IMR-90 (cell line): ENCODE measurements at regions not wholly inside any gene's neighbourhood (a gene's known extent, or its start where the extent isn't known, plus 50 kb on each side); places are given as distances from the start of the nearest gene placed in this dataset.

Experiments used
- ATAC-seq: fragments of 200-7000 bp; cut with Tn5 transposase; 2 replicates; pipeline ENCODE4 v1.9.1; 2020; ENCODE audit warnings: low read depth, mild to moderate bottlenecking, moderate library complexity
- BruUV-seq: library from RNA; stranded (reverse); fragments of 400-500 nt; replicated peaks from 2 replicates; lab custom pipeline; 2021; lab: Mats Ljungman, UMichigan
- CTCF ChIA-PET: fragments of 300-600 bp; formaldehyde crosslinking; extraction: SDS; loops from one replicate; lab custom pipeline; 2021; ENCODE audit warnings: antibody characterized with exemption; lab: Yijun Ruan, JAX
- POLR2A ChIA-PET: fragments of 300-600 bp; sonication (Branson Sonifier 250); formaldehyde crosslinking; loops from one replicate; lab custom pipeline; 2022; ENCODE audit warnings: antibody characterized with exemption; ENCODE audit not compliant: unreplicated experiment; lab: Charles Lee
- DNase-seq: peaks from one replicate; pipeline ENCODE4 v3.0.0; 2013
- H2AFZ ChIP-seq: replicated peaks from 2 replicates; pipeline ENCODE3; 2013; ENCODE audit warnings: low read length, mild to moderate bottlenecking; ENCODE audit not compliant: poor library complexity
- H2AK5ac ChIP-seq: 2 replicates; pipeline ENCODE4 v1.6.1; 2013; ENCODE audit warnings: low read depth, low read length, inconsistent platforms
- H2AK9ac ChIP-seq: replicated peaks from 2 replicates; pipeline ENCODE3; 2013; ENCODE audit warnings: mild to moderate bottlenecking, low read depth, low read length, moderate library complexity; ENCODE audit not compliant: poor library complexity
- H2BK120ac ChIP-seq: 2 replicates; pipeline ENCODE4 v1.6.1; 2013; ENCODE audit warnings: low read depth, low read length, inconsistent platforms
- H2BK15ac ChIP-seq: 3 replicates; pipeline ENCODE4 v1.6.1; 2013; ENCODE audit warnings: low read depth, low read length, inconsistent platforms
- H2BK20ac ChIP-seq: 2 replicates; pipeline ENCODE4 v1.6.1; 2013; ENCODE audit warnings: low read depth, mild to moderate bottlenecking, inconsistent platforms, low read length, moderate library complexity
- H2BK5ac ChIP-seq: 2 replicates; pipeline ENCODE4 v1.6.1; 2013; ENCODE audit warnings: mild to moderate bottlenecking, low read depth, low read length, inconsistent platforms; ENCODE audit not compliant: poor library complexity, severe bottlenecking
- H3K14ac ChIP-seq: replicated peaks from 2 replicates; pipeline ENCODE4 v1.6.1; 2013; ENCODE audit warnings: low read depth, low read length, inconsistent platforms
- H3K18ac ChIP-seq: 2 replicates; pipeline ENCODE4 v1.6.1; 2013; ENCODE audit warnings: low read depth, low read length, control low read depth
- H3K23ac ChIP-seq: 2 replicates; pipeline ENCODE4 v1.6.1; 2013; ENCODE audit warnings: low read depth, low read length, inconsistent platforms
- H3K27ac ChIP-seq: 2 replicates; pipeline ENCODE4 v1.5.1; 2013; ENCODE audit warnings: mild to moderate bottlenecking, control low read depth, low read length; ENCODE audit not compliant: insufficient read depth
- H3K27me3 ChIP-seq: 2 replicates; pipeline ENCODE4 v1.6.1; 2013; ENCODE audit warnings: low read length; ENCODE audit not compliant: control insufficient read depth, insufficient read depth
- H3K36me3 ChIP-seq: 2 replicates; pipeline ENCODE4 v1.6.1; 2013; ENCODE audit warnings: low read length, mixed read lengths; ENCODE audit not compliant: control insufficient read depth, insufficient read depth
- H3K4ac ChIP-seq: 2 replicates; pipeline ENCODE4 v1.6.1; 2013; ENCODE audit warnings: low read depth, low read length, inconsistent platforms
- H3K4me1 ChIP-seq: 2 replicates; pipeline ENCODE4 v1.6.1; 2013; ENCODE audit warnings: low read length, mixed read lengths; ENCODE audit not compliant: control insufficient read depth, insufficient read depth
- H3K4me2 ChIP-seq: 2 replicates; pipeline ENCODE4 v1.6.1; 2013; ENCODE audit warnings: low read depth, mild to moderate bottlenecking, control low read depth, low read length, moderate library complexity
- H3K4me3 ChIP-seq: 2 replicates; pipeline ENCODE4 v1.5.1; 2013; ENCODE audit warnings: low read depth, mild to moderate bottlenecking, control low read depth, low read length, moderate library complexity; ENCODE audit not compliant: insufficient read depth
- H3K56ac ChIP-seq: 2 replicates; pipeline ENCODE4 v1.6.1; 2013; ENCODE audit warnings: low read length, inconsistent platforms; ENCODE audit not compliant: insufficient read depth; ENCODE audit errors: extremely low read depth
- H3K79me1 ChIP-seq, 2 experiments: 2 replicates each; pipeline ENCODE4 v1.6.1; 2013; ENCODE audit warnings: low read length in 2 of 2, inconsistent platforms in 1 of 2, low read depth in 1 of 2
- H3K9ac ChIP-seq: 2 replicates; pipeline ENCODE4 v1.6.1; 2013; ENCODE audit warnings: low read depth, low read length, control low read depth
- H3K9me1 ChIP-seq: 2 replicates; pipeline ENCODE4 v1.6.1; 2013; ENCODE audit warnings: low read length, inconsistent platforms; ENCODE audit not compliant: insufficient read depth
- H3K9me3 ChIP-seq: 2 replicates; pipeline ENCODE4 v1.6.1; 2013; ENCODE audit warnings: low read length; ENCODE audit not compliant: control insufficient read depth, insufficient read depth
- H4K20me1 ChIP-seq: 2 replicates; pipeline ENCODE4 v1.6.1; 2013; ENCODE audit warnings: low read length, inconsistent platforms; ENCODE audit not compliant: insufficient read depth
- H4K5ac ChIP-seq: 2 replicates; pipeline ENCODE4 v1.6.1; 2013; ENCODE audit warnings: mild to moderate bottlenecking, low read depth, low read length, control low read depth
- H4K8ac ChIP-seq, 2 experiments: 2 replicates each; pipeline ENCODE4 v1.6.1; 2013; ENCODE audit warnings: low read depth in 2 of 2, low read length in 2 of 2, control low read depth in 1 of 2, inconsistent platforms in 1 of 2
- H4K91ac ChIP-seq: 2 replicates; pipeline ENCODE4 v1.6.1; 2013; ENCODE audit warnings: low read depth, low read length, inconsistent platforms; ENCODE audit not compliant: insufficient read depth
- CTCF ChIP-seq: conservative IDR thresholded peaks from 2 replicates; pipeline ENCODE4 v1.5.1; 2012; ENCODE audit warnings: mild to moderate bottlenecking, low read depth, low read length, improper control_type of control experiment
- ELK1 ChIP-seq: fragments of 150-350 bp; IDR thresholded peaks from 2 replicates; pipeline ENCODE4 v1.6.1; 2016; ENCODE audit warnings: low read depth, mild to moderate bottlenecking, low read length, moderate library complexity, borderline replicate concordance
- FOS ChIP-seq: fragments of 150-350 bp; IDR thresholded peaks from 2 replicates; pipeline ENCODE4 v1.6.1; 2016; ENCODE audit warnings: low read depth, low read length
- POLR2A ChIP-seq: IDR thresholded peaks from 2 replicates; pipeline ENCODE4 v1.6.1; 2012; ENCODE audit warnings: mild to moderate bottlenecking, low read depth, low read length
- RAD21 ChIP-seq: IDR thresholded peaks from 2 replicates; pipeline ENCODE4 v1.6.1; 2012; ENCODE audit warnings: low read length, improper control_type of control experiment
- RFX5 ChIP-seq: IDR thresholded peaks from 2 replicates; pipeline ENCODE4 v1.8.0; 2012; ENCODE audit warnings: low read depth, mild to moderate bottlenecking, low read length, moderate library complexity
- WGBS, 2 experiments: methylation state at CpG; one replicate each; pipeline versions ENCODE4 v1.1.5 to v1.1.7; 2013; ENCODE audit warnings: missing lambda C conversion rate in 2 of 2; ENCODE audit not compliant: insufficient read length in 1 of 2; ENCODE audit errors: extremely low coverage in 2 of 2; 5-methylcytosine and 5-hydroxymethylcytosine counted together
- dilution Hi-C: fragments of 300-500 bp; cut with HindIII; formaldehyde crosslinking; loops from one replicate; pipeline ENCODE4 v1.14.3; 2018; ENCODE audit warnings: low sequenced_read_pairs; ENCODE audit not compliant: unreplicated experiment
- in situ Hi-C: fragments of 300-500 bp; cut with MboI; formaldehyde crosslinking; loops from 3 replicates; pipeline ENCODE4 v1.14.3; 2019; ENCODE audit warnings: low sequenced_read_pairs, inconsistent platforms, mixed read lengths
- intact Hi-C: fragments of 100-400 bp; cut with micrococcal nuclease; formaldehyde crosslinking; loops from 2 replicates; pipeline ENCODE4 v1.10.0; 2022

GRCh38 chr6:84575264-84575663 is 189.1 kb downstream of the TBX18 start:
- no peak overlapping the region for H3K4ac ChIP-seq
- H2AK9ac ChIP-seq, result no peak overlapping the region
- no peak overlapping the region for H4K8ac ChIP-seq
- no peak overlapping the region for H2BK5ac ChIP-seq
- WGBS, 2 experiments, result 80% methylated on average over 1 of the region's 1 CpG; no CpG with 5 or more reads in 1 of the 2 experiments
- H3K4me1 ChIP-seq, result no peaks in the 10 kb centered on the region
- H4K91ac ChIP-seq, result no peak overlapping the region
- DNase-seq, result no peak
- CTCF ChIA-PET, result no interaction called here
- H3K27me3 ChIP-seq, result no peaks in the 10 kb centered on the region
- no peaks in the 10 kb centered on the region for H3K36me3 ChIP-seq
- POLR2A ChIA-PET, result no interaction called here
- dilution Hi-C loops (no loop called here), in situ Hi-C loops (no loop called here), intact Hi-C loops (no loop called here)
- no peaks in the 10 kb centered on the region for H3K9me3 ChIP-seq
- no TSS peak for BruUV-seq
- H2BK120ac ChIP-seq, result no peak overlapping the region
- no peaks in the 10 kb centered on the region for H4K20me1 ChIP-seq
- no peak overlapping the region for H3K27ac ChIP-seq
- H3K56ac ChIP-seq, result no peak overlapping the region
- H3K4me3 ChIP-seq, result no peak overlapping the region
- H2BK20ac ChIP-seq, result no peak overlapping the region
- TF ChIP-seq RAD21 (no peak), CTCF (no peak), POLR2A (no peak), FOS (no peak), RFX5 (no peak), ELK1 (no peak)
- no peak overlapping the region for H2AK5ac ChIP-seq
- no peak for ATAC-seq
- H3K4me2 ChIP-seq, result no peak overlapping the region
- no peak overlapping the region for H2BK15ac ChIP-seq
- no peaks in the 10 kb centered on the region for H3K9me1 ChIP-seq
- no peak overlapping the region for H3K14ac ChIP-seq
- H3K23ac ChIP-seq, result no peak overlapping the region
- no peak overlapping the region for H3K18ac ChIP-seq
- H3K9ac ChIP-seq, result no peak overlapping the region
- H2AFZ ChIP-seq, result no peak overlapping the region
- no peak overlapping the region for H4K5ac ChIP-seq
- H3K79me1 ChIP-seq, result no peaks in the 10 kb centered on the region
